K562 (cell line): ENCODE measurements at regions not wholly inside any gene's neighbourhood (a gene's known extent, or its start where the extent isn't known, plus 50 kb on each side); places are given as distances from the start of the nearest gene placed in this dataset. TPM values are rescaled to one million over a fixed set of nuclear protein-coding genes. Genes with fewer than 3 reads are reported as not detected.
"Not testable (repeated sequence)": the region's sequence is repeated elsewhere in the genome, so short reads cannot be mapped to it uniquely, and the experiment has no call there.

Experiments used
- ATAC-seq: fragments of 200-7000 bp; cut with Tn5 transposase; 3 replicates; pipeline ENCODE4 v1.9.1; 2020; ENCODE audit warnings: moderate library complexity
- BruUV-seq: library from RNA; stranded (reverse); fragments of 400-500 nt; replicated peaks from 2 replicates; lab custom pipeline; 2021; lab: Mats Ljungman, UMichigan
- CTCF ChIA-PET: fragments of 300-600 bp; formaldehyde crosslinking; extraction: SDS; loops from one replicate; lab custom pipeline; 2021; ENCODE audit warnings: low intra/inter-chr PET ratio; lab: Yijun Ruan, JAX
- POLR2A ChIA-PET: fragments of 300-600, 350-650 bp; sonication (Branson Sonifier 250); formaldehyde crosslinking; extraction: SDS; loops from one replicate; lab custom pipeline; 2021; ENCODE audit warnings: antibody characterized with exemption, inconsistent platforms; lab: Yijun Ruan, JAX
- DNase-seq, 4 experiments: peaks; one replicate each; pipeline versions ENCODE4 v3.0.0 to v3.0.0-alpha.2; 2011 to 2018; ENCODE audit warnings: low spot score in 3 of 4, mixed read lengths in 3 of 4; ENCODE audit errors: extremely low read depth in 1 of 4
- FAIRE-seq: peaks from 2 replicates; lab custom pipeline; 2011; peaks lifted over from hg19 to GRCh38; lab: Jason Lieb, UNC
- H2AFZ ChIP-seq: 2 replicates; pipeline ENCODE4 v1.6.0; 2011; ENCODE audit warnings: low read depth, low read length, control low read depth, inconsistent platforms
- H3K27ac ChIP-seq: fragments of 200-600 bp; 3 replicates; pipeline ENCODE4 v1.8.0; 2011; ENCODE audit warnings: low read depth, mild to moderate bottlenecking, control low read depth, inconsistent platforms, low read length, moderate library complexity, mixed read lengths; ENCODE audit errors: extremely low read depth
- H3K27me3 ChIP-seq, 2 experiments: fragments of 300-600 bp in 1 of 2; 2 replicates in 1 of 2; 3 replicates in 1 of 2; pipeline versions ENCODE4 v1.6.0 to v1.8.0; 2011; ENCODE audit warnings: inconsistent platforms in 2 of 2, low read length in 2 of 2, mild to moderate bottlenecking in 1 of 2, mixed read lengths in 1 of 2, moderate library complexity in 1 of 2; ENCODE audit not compliant: control insufficient read depth in 2 of 2, insufficient read depth in 2 of 2
- H3K36me3 ChIP-seq: fragments of 300-600 bp; 3 replicates; pipeline ENCODE4 v1.8.0; 2011; ENCODE audit warnings: mild to moderate bottlenecking, low read length, inconsistent platforms; ENCODE audit not compliant: control insufficient read depth, insufficient read depth
- H3K4me1 ChIP-seq, 2 experiments: fragments of 200-600 bp in 1 of 2; replicated peaks in 1 of 2; 2 replicates in 1 of 2; 3 replicates in 1 of 2; pipeline versions ENCODE4 v1.5.1 to v1.8.0; 2011; ENCODE audit warnings: inconsistent platforms in 2 of 2, low read length in 2 of 2, mild to moderate bottlenecking in 1 of 2, mixed read lengths in 1 of 2, moderate library complexity in 1 of 2; ENCODE audit not compliant: control insufficient read depth in 2 of 2, insufficient read depth in 2 of 2
- H3K4me2 ChIP-seq: 2 replicates; pipeline ENCODE4 v1.6.1; 2011; ENCODE audit warnings: low read length, control low read depth, inconsistent platforms, mixed read lengths; ENCODE audit not compliant: insufficient read depth
- H3K4me3 ChIP-seq: fragments of 200-600 bp; sonication (generic), shearing (Covaris generic); 2 replicates; pipeline ENCODE4 v1.5.1; 2016; ENCODE audit warnings: control low read depth, inconsistent platforms
- H3K79me2 ChIP-seq: fragments of 200-600 bp; 3 replicates; pipeline ENCODE4 v1.8.0; 2011; ENCODE audit warnings: low read length, inconsistent platforms; ENCODE audit not compliant: control insufficient read depth, insufficient read depth
- H3K9ac ChIP-seq, 2 experiments: 2 replicates each; pipeline versions ENCODE4 v1.6.0 to v1.6.1; 2011; ENCODE audit warnings: low read depth in 2 of 2, low read length in 2 of 2, control low read depth in 1 of 2, inconsistent platforms in 1 of 2, mild to moderate bottlenecking in 1 of 2, mixed read lengths in 1 of 2; ENCODE audit not compliant: insufficient read depth in 1 of 2
- H3K9me1 ChIP-seq: one replicate; pipeline ENCODE4 v1.6.0; 2011; ENCODE audit warnings: inconsistent platforms, mild to moderate bottlenecking, low read length, moderate library complexity; ENCODE audit not compliant: control insufficient read depth, insufficient read depth
- H3K9me3 ChIP-seq: replicated peaks from 2 replicates; pipeline ENCODE4 v1.5.1; 2011; ENCODE audit warnings: low read depth, low read length, inconsistent platforms; ENCODE audit not compliant: control insufficient read depth, insufficient read depth
- H4K20me1 ChIP-seq: replicated peaks from 2 replicates; pipeline ENCODE4 v1.6.1; 2011; ENCODE audit warnings: low read length, inconsistent platforms, mixed read lengths; ENCODE audit not compliant: control insufficient read depth, insufficient read depth
- WGBS: fragments of 100-300 bp; shearing (Covaris generic); methylation state at CpG from one replicate; pipeline ENCODE4 v1.1.6; 2016; ENCODE audit warnings: low coverage, mixed read lengths; ENCODE audit not compliant: insufficient coverage; ENCODE audit errors: missing lambda C conversion rate; 5-methylcytosine and 5-hydroxymethylcytosine counted together
- in situ Hi-C: fragments of 300-500 bp; cut with MboI; formaldehyde crosslinking; loops from 4 replicates; pipeline ENCODE4 v1.15.0; 2018; ENCODE audit warnings: inconsistent platforms, mixed read lengths
- intact Hi-C: fragments of 100-400 bp; cut with micrococcal nuclease; formaldehyde crosslinking; loops from 2 replicates; pipeline ENCODE4 v1.14.2; 2022
- small RNA-seq: library from RNA; depleted of rRNA; stranded (forward); fragments of <200 nt; gene quantifications from one replicate; pipeline ENCODE3, GENCODE V24; 2014

DNA sequence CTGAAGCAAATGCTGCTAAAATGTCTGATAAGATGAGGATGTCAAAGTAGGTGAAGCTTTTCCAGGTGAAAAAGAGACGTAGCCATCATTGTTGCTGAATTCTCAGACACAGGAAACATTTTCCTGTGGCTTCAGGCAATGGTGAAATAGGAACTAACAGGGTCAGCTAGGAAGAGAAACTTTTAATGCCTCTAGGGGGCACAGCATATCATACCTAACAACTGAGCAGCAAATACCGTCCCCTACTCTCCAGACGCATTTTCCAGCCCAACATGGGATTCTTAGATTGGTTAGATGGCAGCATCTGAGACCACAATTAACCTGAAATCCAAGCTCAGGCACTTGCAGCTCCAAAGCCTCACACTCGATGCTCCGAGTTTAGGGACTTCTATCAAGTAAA lies 2667.5 kb upstream of the TPTE start:
- H4K20me1 ChIP-seq, H3K27ac ChIP-seq, H2AFZ ChIP-seq, H3K9me3 ChIP-seq, H3K4me2 ChIP-seq, ATAC-seq, CTCF ChIA-PET, intact Hi-C loops, H3K36me3 ChIP-seq, H3K27me3 ChIP-seq, FAIRE-seq, in situ Hi-C loops, H3K9me1 ChIP-seq, DNase-seq, H3K79me2 ChIP-seq, BruUV-seq, H3K4me3 ChIP-seq, H3K9ac ChIP-seq, POLR2A ChIA-PET, H3K4me1 ChIP-seq: not testable (repeated sequence)
- WGBS = no CpG with 5 or more reads among the region's 5 CpGs

Small RNA genes lying in the stretch of these regions (small RNA-seq; reads per million reads assigned to genes)
- not detected for gene RF00614
